ENCODE measurements at regions not wholly inside any gene's neighbourhood (a gene's known extent, or its start where the extent isn't known, plus 50 kb on each side); places are given as distances from the start of the nearest gene placed in this dataset.
"Not testable (repeated sequence)": the region's sequence is repeated elsewhere in the genome, so short reads cannot be mapped to it uniquely, and the experiment has no call there.

DNA sequence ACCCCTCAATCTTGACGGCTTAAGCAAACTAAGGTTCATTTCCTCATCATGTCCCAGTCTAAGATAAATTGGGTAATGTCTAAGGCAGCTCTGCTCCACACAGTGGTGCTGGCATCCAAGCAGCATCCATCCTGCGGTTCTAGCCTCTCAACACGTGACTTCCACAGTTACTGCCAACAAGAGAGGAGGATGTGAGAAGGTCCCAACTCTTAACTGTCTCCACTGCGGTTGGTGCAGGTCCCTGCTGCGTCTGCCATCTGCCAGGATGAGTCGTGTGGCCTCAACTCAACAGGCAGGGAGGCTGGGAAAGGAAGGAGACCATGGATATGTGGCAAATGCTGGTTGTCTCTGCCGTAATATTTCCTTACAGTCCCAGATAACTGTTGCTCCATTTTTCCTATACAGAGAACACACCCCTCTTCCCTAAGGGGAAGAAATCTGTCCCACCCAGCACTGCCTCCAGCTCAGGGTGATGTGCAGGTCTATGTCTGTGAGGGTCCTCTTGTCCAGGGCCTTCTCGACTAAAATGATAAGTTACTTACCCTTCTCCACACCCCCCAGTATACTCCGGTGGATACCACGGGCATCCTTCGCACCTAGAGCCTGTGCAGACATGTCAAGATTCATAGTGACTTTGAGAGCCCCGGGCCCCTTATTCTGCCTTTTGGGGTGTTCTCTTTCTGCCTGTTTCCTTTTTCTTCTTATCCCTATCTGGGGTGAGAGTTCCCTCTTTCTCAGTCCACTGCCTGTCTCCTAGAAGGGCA lies 64.7 kb downstream of the KCNJ18 start:
- POLR2A ChIA-PET = no interaction called here
- H3K36me3 ChIP-seq (ENCODE audit: control insufficient read depth, insufficient read depth, low read length) = no peaks in the 10 kb centered on the region

GRCh38 chr17:21759636-21760035 lies 67.3 kb downstream of the KCNJ18 start:
- H3K36me3 ChIP-seq (ENCODE audit: control insufficient read depth, insufficient read depth, low read length); DNase-seq (ENCODE audit: low read depth, low spot score); POLR2A ChIA-PET; BruUV-seq (replicated peaks); H3K4me3 ChIP-seq (ENCODE audit: low read depth in 2 of 2, low read length in 2 of 2); H3K4me1 ChIP-seq (ENCODE audit: control insufficient read depth, insufficient read depth, low read length); H3K27me3 ChIP-seq (ENCODE audit: control insufficient read depth, insufficient read depth, low read length); in situ Hi-C loops (cut with HindIII; ENCODE audit: low pct_unique_long_range_greater_than_20kb, low sequenced_read_pairs); ATAC-seq; H3K9me3 ChIP-seq (ENCODE audit: control insufficient read depth, insufficient read depth, low read depth, low read length); CTCF ChIA-PET; intact Hi-C loops (cut with micrococcal nuclease; ENCODE audit: unreplicated experiment); H3K27ac ChIP-seq (ENCODE audit: low read length): not testable (repeated sequence)

More for the DNA sequence above, 64.7 kb downstream of the KCNJ18 start:
- Histone ChIP-seq H3K9me3 (ENCODE audit: control insufficient read depth, insufficient read depth, low read depth, low read length) (no peaks in the 10 kb centered on the region), H3K4me1 (ENCODE audit: control insufficient read depth, insufficient read depth, low read length) (no peaks in the 10 kb centered on the region), H3K4me3 (ENCODE audit: low read depth in 2 of 2, low read length in 2 of 2) (no peak overlapping the region), H3K27me3 (ENCODE audit: control insufficient read depth, insufficient read depth, low read length) (no peaks in the 10 kb centered on the region), H3K27ac (ENCODE audit: low read length) (no peak overlapping the region)
- DNase-seq (ENCODE audit: low read depth, low spot score) (no peak), ATAC-seq (no peak)
- in situ Hi-C loops (cut with HindIII; ENCODE audit: low pct_unique_long_range_greater_than_20kb, low sequenced_read_pairs) (no loop called here), intact Hi-C loops (cut with micrococcal nuclease; ENCODE audit: unreplicated experiment) (no loop called here)
- BruUV-seq (replicated peaks) = no TSS peak
- no peak for TF ChIP-seq SIN3A (IDR thresholded peaks at IDR 0.05; ENCODE audit: borderline replicate concordance, insufficient read depth, low read depth, low read length)
- TF ChIP-seq TCF7L2 (IDR thresholded peaks at IDR 0.05; ENCODE audit: low read depth, low read length) = no peak
- TF ChIP-seq, protein P1, sequence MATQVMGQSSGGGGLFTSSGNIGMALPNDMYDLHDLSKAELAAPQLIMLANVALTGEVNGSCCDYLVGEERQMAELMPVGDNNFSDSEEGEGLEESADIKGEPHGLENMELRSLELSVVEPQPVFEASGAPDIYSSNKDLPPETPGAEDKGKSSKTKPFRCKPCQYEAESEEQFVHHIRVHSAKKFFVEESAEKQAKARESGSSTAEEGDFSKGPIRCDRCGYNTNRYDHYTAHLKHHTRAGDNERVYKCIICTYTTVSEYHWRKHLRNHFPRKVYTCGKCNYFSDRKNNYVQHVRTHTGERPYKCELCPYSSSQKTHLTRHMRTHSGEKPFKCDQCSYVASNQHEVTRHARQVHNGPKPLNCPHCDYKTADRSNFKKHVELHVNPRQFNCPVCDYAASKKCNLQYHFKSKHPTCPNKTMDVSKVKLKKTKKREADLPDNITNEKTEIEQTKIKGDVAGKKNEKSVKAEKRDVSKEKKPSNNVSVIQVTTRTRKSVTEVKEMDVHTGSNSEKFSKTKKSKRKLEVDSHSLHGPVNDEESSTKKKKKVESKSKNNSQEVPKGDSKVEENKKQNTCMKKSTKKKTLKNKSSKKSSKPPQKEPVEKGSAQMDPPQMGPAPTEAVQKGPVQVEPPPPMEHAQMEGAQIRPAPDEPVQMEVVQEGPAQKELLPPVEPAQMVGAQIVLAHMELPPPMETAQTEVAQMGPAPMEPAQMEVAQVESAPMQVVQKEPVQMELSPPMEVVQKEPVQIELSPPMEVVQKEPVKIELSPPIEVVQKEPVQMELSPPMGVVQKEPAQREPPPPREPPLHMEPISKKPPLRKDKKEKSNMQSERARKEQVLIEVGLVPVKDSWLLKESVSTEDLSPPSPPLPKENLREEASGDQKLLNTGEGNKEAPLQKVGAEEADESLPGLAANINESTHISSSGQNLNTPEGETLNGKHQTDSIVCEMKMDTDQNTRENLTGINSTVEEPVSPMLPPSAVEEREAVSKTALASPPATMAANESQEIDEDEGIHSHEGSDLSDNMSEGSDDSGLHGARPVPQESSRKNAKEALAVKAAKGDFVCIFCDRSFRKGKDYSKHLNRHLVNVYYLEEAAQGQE (IDR thresholded peaks at IDR 0.05; ENCODE audit: insufficient read depth in 1 of 2, low read depth in 2 of 2, low read length in 1 of 2) = no peak
- no peak for TF ChIP-seq CTCF (IDR thresholded peaks at IDR 0.05)
- no peak for TF ChIP-seq POLR2AphosphoS5 (IDR thresholded peaks at IDR 0.05; ENCODE audit: low read depth, low read length)
- CTCF ChIA-PET = no interaction called here

DNA sequence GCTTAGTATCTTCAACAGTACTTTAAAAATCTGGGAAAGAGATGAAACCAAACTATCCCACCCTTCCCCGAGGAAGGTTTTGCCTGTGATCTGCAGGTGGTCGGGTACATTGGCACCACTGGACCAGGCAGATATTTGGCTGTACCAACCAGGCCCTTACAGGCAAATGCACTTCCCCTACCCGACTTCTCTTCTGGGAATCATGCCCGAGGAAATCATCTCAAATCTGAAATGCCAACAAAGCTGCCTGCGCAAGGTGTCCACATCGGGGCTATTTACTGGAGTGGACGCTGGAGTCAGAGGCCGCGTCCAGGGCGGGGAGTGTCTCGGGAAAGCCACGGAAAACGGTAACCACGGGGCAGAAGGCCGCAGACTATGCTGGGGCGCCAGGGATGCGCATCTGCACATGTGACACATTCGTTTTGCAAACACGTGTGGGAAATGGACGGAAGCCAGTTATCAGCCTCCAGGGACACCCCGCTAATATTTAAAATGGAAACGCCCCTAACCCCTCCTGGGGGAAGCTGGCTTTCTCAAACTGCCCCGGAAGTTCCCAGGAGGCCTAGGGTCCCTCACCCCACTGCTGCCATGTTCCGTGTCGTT lies 71.5 kb downstream of the KCNJ18 start:
- POLR2A ChIA-PET; H3K9me3 ChIP-seq (ENCODE audit: control insufficient read depth, insufficient read depth, low read depth, low read length); H3K27ac ChIP-seq (ENCODE audit: low read length); DNase-seq (ENCODE audit: low read depth, low spot score); BruUV-seq (replicated peaks); H3K4me1 ChIP-seq (ENCODE audit: control insufficient read depth, insufficient read depth, low read length); intact Hi-C loops (cut with micrococcal nuclease; ENCODE audit: unreplicated experiment); in situ Hi-C loops (cut with HindIII; ENCODE audit: low pct_unique_long_range_greater_than_20kb, low sequenced_read_pairs); H3K27me3 ChIP-seq (ENCODE audit: control insufficient read depth, insufficient read depth, low read length); H3K4me3 ChIP-seq (ENCODE audit: low read depth in 2 of 2, low read length in 2 of 2); CTCF ChIA-PET; H3K36me3 ChIP-seq (ENCODE audit: control insufficient read depth, insufficient read depth, low read length); ATAC-seq: not testable (repeated sequence)

GRCh38 chr17:21765651-21766290 lies 73.4 kb downstream of the KCNJ18 start:
- H3K27ac ChIP-seq (ENCODE audit: low read length); H3K4me1 ChIP-seq (ENCODE audit: control insufficient read depth, insufficient read depth, low read length); intact Hi-C loops (cut with micrococcal nuclease; ENCODE audit: unreplicated experiment); H3K9me3 ChIP-seq (ENCODE audit: control insufficient read depth, insufficient read depth, low read depth, low read length); POLR2A ChIA-PET; H3K27me3 ChIP-seq (ENCODE audit: control insufficient read depth, insufficient read depth, low read length); in situ Hi-C loops (cut with HindIII; ENCODE audit: low pct_unique_long_range_greater_than_20kb, low sequenced_read_pairs); ATAC-seq; H3K4me3 ChIP-seq (ENCODE audit: low read depth in 2 of 2, low read length in 2 of 2); CTCF ChIA-PET; DNase-seq (ENCODE audit: low read depth, low spot score); BruUV-seq (replicated peaks); H3K36me3 ChIP-seq (ENCODE audit: control insufficient read depth, insufficient read depth, low read length): not testable (repeated sequence)

- CTCF ChIA-PET; ATAC-seq; H3K36me3 ChIP-seq (ENCODE audit: control insufficient read depth, insufficient read depth, low read length); H3K4me3 ChIP-seq (ENCODE audit: low read depth in 2 of 2, low read length in 2 of 2); H3K9me3 ChIP-seq (ENCODE audit: control insufficient read depth, insufficient read depth, low read depth, low read length); POLR2A ChIA-PET; intact Hi-C loops (cut with micrococcal nuclease; ENCODE audit: unreplicated experiment); BruUV-seq (replicated peaks); H3K27ac ChIP-seq (ENCODE audit: low read length); DNase-seq (ENCODE audit: low read depth, low spot score); in situ Hi-C loops (cut with HindIII; ENCODE audit: low pct_unique_long_range_greater_than_20kb, low sequenced_read_pairs); H3K27me3 ChIP-seq (ENCODE audit: control insufficient read depth, insufficient read depth, low read length); H3K4me1 ChIP-seq (ENCODE audit: control insufficient read depth, insufficient read depth, low read length): not testable (repeated sequence)
These were observed 74.2 kb downstream of the KCNJ18 start for GRCh38 chr17:21766565-21766964.

Data from Panc1 (cell line).